Stimulated activated CD4-positive, alpha-beta T cell treated with anti-CD3 and anti-CD28 coated beads, Interleukin-12 subunit alpha, Interleukin-12 subunit beta, amount 100 ng/mL, for 4 hours (primary cell): ENCODE measurements at regions not wholly inside any gene's neighbourhood (a gene's known extent, or its start where the extent isn't known, plus 50 kb on each side); places are given as distances from the start of the nearest gene placed in this dataset.

Source experiments
- DNase-seq: peaks from one replicate; pipeline ENCODE4 v3.0.0-alpha.2; 2020

DNA sequence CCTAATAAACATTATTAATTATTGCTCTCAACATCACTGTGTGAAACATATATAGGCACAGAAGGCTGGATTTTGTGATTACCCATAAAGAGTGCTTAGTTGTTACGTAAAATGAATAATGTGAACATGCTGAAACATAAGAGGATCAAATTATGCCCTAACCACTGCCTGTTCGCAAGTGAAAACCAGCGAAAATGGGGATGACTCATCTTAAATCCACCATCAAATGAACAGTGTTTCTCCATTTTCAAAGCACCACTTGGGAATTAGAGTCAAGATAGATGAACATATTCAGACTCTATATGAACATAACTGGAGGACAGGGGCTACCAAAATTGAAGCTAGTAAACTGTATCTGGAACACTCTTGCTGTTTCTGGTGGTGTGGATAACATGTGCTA lies 386.2 kb downstream of the HHIPL2 start:
- DNase-seq: no peak

DNA sequence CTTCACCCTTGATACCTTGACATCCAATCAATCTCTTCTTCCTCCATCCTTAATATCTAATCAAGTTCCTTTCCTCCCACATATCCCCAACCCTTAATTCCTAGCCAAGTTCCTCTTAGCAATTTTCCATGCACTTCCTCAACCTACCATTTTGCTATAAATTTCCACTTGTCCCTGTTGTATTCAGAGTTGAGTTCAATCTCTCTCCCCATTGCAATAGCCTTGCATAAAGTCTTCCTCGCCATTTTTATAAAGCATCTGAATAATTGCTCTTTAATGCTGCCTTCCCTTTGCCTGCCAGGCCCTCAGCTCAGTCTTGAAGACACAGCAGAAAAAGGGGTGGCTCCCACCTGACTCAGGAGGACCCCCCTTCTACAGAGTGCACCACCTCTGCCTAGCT lies 390.3 kb downstream of the HHIPL2 start:
- DNase-seq: no peak

DNA sequence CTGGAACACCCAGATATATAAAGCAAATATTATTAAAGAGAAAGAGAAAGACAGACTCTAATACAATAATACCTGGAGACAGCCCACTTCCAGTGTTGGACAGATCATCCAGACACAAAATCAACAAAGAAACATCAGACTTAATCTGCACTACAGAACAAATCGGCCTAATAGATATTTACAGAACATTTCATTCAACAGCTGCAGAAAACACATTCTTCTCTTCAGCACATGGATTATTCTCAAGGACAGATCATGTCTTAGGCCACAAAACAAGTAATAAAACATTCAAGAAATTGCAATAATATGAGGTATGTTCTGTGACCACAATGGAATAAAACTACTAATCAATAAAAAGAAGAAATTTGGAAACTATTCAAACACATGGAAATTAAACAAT lies 398.3 kb upstream of the DUSP10 start:
- DNase-seq: no peak

DNA sequence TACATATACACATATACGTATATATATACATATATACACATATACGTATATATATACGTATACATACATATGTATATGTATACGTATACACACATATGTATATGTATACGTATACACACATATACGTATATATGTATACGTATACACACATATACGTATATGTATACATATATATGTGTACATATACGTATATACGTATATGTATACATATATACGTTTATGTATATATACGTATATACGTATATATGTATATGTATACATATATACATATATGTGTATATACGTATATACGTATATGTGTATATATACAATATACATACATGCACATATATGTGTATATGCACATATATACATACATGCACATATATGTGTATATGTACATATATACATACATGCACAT lies 396.2 kb upstream of the DUSP10 start:
- DNase-seq: no peak

DNA sequence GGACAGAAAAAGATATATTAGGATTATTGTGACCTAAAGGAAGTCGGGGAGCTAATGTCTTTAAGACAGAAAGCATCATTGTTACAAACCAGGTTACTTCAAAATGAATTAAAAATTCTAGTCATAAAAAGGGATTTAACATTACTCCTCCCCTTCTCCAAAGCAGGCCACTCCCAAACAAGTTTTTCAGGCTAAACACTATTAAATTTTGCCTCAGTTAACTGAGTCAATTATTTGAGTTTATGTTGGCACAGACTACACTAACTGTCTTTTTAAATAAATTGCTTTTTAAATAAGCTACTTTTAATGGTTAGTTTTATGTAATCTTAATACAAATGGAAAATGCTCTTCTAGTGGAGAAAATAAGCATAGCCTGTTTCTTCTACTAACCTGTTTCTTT lies 395.0 kb upstream of the DUSP10 start:
- DNase-seq: no peak

DNA sequence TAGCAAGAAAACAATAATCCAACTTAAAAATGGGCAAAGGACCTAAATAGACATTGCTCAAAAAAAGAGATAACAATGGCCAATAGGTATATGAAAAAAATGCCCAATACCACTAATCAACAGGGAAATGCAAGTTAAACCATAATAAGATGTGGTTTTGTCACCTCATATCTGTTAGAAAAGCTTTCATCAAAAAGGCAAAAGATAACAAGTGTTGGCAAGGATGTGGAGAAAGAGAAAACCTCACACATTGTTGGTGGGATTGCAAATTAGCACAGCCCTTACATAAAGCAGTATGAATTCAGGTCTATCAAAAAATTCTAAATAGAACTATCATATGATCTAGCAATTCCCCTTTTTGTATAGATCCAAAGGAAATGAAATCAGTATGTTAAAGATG lies 387.2 kb upstream of the DUSP10 start:
- no peak for DNase-seq

DNA sequence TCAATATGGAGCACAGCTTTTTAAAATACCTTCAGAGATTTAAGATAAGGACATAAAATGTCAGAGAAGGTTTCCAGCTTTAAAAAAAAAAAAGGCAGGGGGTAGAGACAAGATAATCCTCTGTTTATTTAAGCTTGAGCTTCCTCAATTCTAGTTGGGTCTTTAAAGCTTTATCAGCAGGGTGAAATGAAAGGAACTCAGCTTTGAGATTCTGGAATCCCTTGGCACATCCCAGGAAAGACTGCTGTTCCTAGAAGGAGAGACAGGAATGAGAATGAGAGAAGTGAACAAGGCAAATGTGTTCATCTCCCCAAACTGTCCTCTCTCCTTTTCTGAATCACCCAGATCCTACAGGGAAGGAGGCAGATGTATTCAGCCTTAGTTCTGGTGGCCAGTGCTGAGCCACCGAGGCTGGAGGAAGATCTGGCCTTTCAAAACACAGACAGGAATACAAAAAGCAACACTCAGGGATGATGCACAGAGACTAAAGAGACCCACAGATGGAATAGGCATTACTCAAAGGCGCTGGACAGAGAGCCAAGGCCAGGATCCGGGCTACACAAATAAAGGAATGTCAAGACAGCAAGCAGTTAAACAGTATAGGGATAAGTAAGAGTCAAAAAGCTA lies 385.8 kb upstream of the DUSP10 start:
- no peak for DNase-seq

DNA sequence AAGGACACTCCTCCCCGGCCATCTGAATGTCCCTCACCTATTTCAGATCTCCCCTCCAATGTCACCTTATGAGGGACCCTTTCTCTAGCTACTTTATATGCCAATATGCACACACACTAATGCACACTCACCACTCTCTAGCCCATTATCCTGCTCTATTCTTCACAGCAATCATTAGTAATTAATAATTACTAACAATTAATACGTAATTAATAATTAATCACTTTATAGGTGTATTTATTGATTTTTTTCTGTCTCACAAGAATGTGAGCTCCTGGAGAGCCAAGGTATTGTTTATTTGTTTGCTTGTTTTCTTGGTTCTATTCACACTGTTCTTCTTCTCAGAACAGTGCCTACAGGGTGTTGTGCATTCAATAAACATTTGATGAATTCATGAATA lies 385.2 kb upstream of the DUSP10 start:
- DNase-seq: no peak

DNA sequence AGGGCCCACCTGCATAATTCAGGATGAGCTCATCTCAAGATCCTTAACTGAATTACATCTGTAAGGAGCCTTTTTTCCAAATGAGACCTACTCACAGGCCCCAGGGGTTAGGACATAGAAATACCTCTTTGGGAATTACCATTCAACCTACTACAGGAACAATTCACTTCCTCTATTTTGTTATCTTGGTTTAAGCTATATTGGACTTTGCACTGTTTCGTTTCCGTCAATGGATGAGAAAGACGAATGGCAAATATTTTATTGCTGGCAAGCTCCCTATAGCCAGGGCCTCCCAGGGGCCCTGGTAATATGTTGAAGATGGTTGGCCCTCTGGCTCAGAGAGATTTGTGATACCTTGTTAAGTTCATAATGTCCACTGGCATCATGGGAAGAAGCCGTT lies 384.2 kb upstream of the DUSP10 start:
- DNase-seq: no peak

DNA sequence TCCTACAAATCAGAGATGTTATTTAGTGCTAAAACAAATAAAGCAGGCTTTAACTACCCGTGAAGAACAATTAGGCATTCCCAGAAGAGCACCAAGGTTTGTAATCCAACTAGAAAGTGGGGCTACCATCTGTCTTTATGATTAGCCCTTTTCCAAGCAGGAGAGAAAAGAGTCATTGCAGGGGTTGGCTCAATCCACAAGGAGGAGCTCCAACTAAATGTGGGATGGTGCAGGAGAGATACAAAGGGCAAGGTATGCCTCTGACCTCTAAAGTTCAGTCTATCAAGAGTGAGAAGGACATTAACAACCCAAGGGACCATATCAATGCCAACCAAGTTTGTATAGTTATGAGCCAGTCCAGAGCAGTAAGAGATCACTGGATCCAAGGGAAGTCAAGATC lies 382.7 kb upstream of the DUSP10 start:
- DNase-seq: no peak

DNA sequence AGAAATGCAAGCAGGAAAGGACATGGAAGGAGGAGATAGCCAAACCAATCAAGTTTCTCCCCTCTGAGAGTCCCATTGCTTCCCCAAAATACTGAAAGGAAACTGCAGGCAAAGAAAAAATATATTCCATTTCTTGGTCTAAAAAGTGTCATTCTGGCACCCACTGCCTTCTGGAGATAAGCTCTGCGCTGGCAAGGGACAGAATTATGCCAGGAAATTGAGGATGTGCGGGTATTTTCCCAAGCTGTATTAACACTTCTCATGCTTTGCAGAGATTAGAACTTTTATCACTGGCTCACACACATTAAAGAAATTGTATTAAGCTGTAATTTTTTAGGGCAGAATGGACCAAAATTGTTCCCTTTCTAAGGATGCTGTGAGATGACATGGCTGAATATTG lies 381.2 kb upstream of the DUSP10 start:
- no peak for DNase-seq

DNA sequence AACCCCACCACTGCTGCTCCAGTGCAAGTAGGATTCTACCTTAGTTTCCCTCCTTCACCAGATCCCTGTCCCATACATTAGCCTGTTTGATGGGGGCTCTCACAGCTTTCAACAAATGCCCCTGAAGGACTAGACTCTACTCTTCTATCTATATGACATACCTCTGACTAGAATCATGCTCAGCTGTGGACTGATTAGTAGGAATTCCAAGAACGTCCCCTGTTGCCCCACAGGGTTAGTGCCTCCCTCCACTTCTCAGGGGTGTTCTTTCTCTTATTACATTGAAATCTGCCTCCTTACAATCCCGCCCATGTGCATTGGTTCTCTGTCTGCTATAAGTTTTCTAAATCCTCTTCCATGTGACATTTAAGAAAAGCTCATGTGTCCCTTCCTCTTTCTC lies 375.9 kb upstream of the DUSP10 start:
- no peak for DNase-seq

DNA sequence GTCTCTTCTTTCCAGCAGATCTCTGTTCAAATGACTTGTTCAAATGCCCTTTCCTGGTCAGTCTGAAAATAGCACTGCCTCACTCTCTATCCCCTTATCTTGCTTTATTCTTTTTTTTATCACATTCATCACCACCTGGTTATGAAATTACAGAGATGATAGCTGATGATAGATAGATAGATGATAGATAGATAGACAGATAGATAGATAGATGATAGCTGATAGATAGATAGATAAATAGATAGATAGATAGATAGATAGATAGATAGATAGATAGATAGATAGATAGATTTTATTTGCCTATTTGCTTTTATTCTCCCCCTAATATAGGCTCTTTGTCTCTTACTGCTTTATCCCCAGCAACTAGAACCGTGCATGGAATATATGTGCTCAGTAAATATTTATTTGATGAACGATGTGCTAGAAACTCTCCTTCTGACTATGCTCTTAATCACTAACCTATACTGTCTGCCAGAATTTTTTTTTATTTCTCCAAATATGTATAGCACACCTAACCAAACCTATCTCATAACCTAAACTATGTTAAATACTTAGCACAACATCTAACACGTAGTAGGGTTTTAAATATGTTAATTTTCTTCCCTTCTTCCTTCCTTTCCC lies 372.8 kb upstream of the DUSP10 start:
- no peak for DNase-seq

DNA sequence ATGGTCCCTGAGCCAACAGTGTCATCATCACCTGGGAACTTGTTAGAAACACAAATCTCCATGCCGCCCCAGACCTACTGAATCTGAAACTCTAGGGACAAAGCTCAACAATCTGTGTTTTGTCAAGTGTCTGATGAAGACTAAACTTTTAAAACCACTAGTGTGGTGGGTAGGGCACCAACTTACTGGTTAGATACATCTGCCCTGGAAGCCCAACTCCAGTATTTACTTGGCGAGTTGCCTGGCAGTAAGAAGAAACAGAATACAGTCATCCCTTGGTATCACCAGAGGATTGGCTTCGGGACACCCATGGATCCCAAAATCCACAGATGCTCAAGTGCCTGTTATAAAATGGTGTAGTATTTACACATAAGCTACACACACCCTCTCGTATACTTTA lies 367.9 kb upstream of the DUSP10 start:
- DNase-seq: no peak

DNA sequence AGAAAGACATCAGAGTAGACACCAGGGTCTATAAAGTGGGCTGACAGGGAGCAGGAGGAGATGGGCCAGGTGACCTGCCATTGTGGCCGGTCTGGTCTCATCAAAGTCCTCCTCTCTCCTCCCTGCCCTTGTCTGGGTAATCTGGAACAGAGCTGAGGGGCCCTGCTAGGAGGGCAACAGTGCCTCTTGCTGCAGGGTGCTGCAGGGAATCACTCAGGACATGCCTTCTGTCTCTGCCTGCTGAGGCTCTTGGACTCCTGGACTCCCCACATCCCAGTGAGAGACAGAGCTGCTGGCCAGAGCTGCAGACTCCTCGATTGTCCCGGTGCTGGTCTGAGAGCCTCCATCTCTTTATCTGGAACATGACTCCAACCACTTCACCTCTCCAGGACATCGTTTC lies 366.1 kb upstream of the DUSP10 start:
- DNase-seq: no peak

DNA sequence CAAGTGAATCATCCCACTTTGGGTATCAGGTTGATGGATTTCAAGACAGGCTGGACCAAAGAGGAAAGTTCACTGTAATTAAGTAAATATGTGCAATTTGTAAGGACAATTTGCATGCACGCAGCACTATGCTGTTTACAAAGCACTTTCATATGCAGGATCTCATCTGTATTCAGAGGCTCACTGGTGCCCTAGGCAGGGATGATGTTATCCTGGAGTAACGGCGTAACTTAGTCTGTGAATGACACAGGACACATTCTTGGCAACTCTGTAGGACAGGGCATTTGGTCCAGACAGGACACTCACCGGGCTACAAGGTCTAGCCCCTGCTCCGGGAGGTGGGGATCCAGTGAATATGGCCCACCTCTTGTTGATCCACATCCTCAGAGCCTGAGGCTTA lies 365.4 kb upstream of the DUSP10 start:
- no peak for DNase-seq

DNA sequence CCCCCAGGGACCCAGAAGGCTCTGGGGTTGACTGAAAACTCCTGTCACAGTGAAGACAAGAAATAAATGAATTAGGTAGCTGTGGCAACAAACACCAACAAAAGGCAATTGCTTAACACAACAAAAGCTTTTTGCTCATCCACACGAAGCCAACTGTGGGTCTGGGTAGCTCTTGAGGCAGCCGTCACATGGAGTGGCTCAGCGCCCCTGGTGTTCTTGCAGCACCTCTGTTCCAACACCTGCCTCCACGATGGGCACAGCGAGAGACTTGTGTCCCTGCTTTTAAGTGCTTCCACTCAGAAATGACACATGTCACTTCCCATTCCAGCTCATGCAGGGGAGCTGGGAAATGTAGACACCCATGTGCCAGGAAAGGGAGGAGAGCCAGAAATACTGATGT lies 364.5 kb upstream of the DUSP10 start:
- DNase-seq: no peak

DNA sequence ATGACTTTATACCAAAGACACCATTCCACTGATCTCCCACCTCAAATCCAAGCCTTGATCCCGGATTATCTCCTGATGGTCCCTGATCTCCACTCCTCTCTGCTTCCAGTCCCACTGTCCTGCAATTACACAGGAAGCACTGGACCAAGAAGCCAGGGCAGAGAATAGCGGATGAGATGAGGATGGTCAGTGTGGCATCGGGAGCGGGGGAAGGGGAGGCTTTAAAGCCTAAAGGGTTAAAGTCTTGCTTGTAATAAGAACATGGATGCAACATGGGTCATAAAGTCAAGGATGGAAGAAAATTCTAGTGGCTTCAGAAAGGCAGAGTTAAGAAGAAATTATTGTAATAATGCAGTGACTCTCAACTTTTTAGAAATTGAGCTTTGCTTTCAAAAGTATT lies 364.0 kb upstream of the DUSP10 start:
- DNase-seq: no peak

DNA sequence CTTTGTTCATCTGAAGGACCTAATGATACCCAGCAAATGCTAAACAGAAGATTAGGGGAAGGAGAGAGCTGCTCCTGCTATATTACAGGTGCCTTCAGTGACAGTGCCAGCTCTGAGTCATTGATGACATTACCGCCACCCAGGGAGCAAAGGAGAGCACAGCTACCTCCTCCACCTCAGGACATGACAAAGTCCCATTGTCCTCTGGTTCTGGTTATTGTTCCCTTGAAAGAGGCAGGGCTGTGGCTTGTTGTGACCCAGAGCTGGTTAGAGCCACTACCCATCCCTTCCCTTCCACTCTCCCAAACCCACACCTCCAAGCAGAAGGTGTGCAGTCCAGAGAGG lies 363.5 kb upstream of the DUSP10 start:
- no peak for DNase-seq

DNA sequence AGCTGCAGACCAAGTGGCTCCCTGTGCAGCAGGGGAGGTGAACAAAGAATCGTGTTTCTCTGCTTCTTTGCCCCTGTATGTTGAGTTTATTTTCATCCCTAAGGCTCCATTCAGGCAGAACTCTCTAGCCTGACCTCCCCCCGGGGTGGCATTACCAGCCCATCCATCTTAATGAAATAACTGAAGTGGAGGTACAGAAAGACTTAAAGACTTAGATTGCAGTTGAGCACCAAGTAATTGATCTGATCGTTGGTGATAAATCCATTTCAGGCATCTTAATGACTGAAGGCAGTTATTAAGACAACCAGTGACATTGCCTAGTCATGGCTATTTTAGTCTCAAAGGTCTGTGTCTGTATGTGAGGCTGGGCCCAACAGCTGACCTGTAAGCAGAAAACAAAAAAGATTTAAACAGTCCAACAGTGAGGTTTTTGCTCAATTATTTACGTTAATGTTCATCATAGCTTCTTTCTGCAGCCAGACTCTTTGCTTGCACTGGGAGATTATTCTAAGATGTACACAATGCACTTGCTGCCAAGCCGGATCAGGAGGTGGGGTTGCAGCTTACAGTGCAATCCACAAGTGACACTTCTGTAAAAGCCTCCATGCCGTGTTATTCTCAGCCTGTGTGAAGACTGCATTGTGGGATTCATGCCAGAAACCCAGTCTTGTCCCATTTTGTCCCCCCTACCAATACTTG lies 363.0 kb upstream of the DUSP10 start:
- no peak for DNase-seq

DNA sequence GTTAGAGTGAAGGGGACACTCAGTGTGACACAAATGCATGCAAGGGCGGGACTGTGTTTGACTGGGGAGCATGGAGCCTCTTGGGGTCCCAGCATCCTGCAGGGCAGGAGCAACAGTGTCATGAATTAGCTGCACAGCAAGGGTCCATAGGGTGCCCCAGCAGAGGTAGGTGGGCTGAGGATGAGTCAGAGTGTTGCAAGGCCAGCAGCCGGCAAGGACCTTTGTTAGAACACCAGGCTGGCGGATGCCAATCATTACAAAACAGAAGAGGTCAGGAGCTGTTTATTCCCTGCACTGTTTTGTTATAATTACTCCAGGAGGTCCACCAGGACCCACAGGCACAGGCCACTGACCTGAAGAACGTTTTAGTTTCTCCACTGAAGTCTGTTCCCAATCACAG lies 362.2 kb upstream of the DUSP10 start:
- DNase-seq: no peak

DNA sequence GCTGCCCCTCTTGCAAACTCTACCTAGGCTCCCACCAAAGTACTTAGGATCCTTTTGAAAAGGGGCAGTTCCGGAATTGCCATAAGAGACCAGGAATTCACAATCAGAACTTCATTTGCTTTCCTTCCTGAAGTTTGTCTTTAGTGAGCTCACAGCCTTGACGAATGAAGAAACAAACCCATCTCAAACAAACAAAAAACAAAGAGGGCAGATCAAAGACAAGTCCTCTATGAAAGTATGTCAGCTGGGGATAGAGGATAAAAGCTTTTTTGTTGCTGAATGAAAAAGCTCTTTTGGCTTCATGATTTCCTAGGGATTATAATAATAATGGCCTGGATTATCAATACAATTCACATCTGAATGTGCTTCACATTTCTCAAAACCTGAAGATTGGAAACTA lies 357.9 kb upstream of the DUSP10 start:
- no peak for DNase-seq

DNA sequence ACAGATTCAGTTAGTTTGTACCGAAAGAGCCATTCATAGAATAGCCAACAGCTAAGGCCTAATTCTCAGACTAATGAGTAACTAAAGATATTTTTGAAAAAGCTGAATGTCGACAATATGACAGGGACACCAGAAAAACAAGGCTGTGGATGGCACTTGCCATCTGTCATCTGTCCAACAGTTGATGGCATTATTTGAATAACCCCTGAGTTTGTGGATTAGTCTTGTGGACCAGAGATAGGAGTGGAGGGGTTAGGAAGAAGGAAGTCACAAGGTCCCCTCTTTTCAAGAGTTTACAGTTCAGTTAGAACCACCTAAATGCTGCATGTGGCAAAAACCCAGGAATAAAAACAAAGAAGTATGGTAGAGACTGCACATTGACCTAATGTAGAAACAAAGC lies 356.5 kb upstream of the DUSP10 start:
- no peak for DNase-seq

DNA sequence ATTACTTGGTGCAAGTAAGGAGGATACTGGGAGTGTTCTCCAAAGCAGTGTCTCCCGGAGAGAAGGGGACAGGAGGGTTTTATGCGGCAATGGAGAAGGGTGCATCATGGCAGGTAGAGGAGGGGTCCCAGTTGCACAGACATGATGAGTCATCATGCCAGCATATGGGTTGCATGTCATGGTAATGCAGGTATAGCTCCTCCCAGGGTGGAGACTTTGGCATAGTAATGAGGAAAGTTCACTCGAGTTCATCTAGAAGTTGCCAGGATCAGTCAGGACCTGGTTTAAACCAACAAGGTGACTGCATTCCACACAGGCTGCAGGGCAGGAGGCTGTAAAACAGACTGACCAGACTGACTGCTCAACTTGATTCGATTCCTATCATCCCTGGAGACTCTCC lies 355.7 kb upstream of the DUSP10 start:
- no peak for DNase-seq

DNA sequence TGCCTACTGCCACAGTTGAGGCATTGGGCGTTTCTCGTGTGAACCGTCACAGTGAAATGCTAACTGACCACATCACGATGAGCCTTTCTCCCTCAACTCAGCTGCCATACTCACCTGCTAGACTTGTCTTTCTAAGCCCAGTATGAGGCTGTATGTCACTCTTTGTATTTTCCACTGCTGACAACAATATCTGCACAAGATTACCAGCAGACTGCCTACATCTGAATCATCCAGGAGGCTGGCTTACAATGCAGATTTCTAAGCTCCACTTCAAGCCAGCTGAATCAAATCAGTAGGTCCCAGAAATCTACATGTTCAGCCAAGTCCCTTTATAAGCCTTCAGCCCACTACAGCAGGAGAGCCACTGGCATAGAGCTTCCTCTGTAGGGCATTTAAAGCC lies 355.0 kb upstream of the DUSP10 start:
- no peak for DNase-seq
